IMR-90 (cell line): ENCODE measurements at regions not wholly inside any gene's neighbourhood (a gene's known extent, or its start where the extent isn't known, plus 50 kb on each side); places are given as distances from the start of the nearest gene placed in this dataset.

Experiments used
- CHD1 ChIP-seq: IDR thresholded peaks from 2 replicates; pipeline ENCODE4 v1.6.1; 2012; ENCODE audit warnings: low read depth, low read length, improper control_type of control experiment
- MXI1 ChIP-seq: IDR thresholded peaks from 2 replicates; pipeline ENCODE4 v1.6.1; 2012; ENCODE audit warnings: low read depth, mild to moderate bottlenecking, low read length, moderate library complexity, borderline replicate concordance
- POLR2A ChIP-seq: IDR thresholded peaks from 2 replicates; pipeline ENCODE4 v1.6.1; 2012; ENCODE audit warnings: mild to moderate bottlenecking, low read depth, low read length
- RAD21 ChIP-seq: IDR thresholded peaks from 2 replicates; pipeline ENCODE4 v1.6.1; 2012; ENCODE audit warnings: low read length, improper control_type of control experiment
- RCOR1 ChIP-seq: IDR thresholded peaks from 2 replicates; pipeline ENCODE4 v1.6.1; 2012; ENCODE audit warnings: mild to moderate bottlenecking, low read length, improper control_type of control experiment; ENCODE audit not compliant: insufficient replicate concordance
- RFX5 ChIP-seq: IDR thresholded peaks from 2 replicates; pipeline ENCODE4 v1.8.0; 2012; ENCODE audit warnings: low read depth, mild to moderate bottlenecking, low read length, moderate library complexity
- SMC3 ChIP-seq: fragments of 150-350 bp; IDR thresholded peaks from 2 replicates; pipeline ENCODE4 v1.6.1; 2016; ENCODE audit warnings: low read depth, mild to moderate bottlenecking, antibody characterized with exemption, low read length, moderate library complexity
- TF ChIP-seq, protein P1 (sequence below): conservative IDR thresholded peaks from 2 replicates; pipeline ENCODE4 v1.5.1; 2012; ENCODE audit warnings: mild to moderate bottlenecking, low read depth, low read length, improper control_type of control experiment
- TF ChIP-seq, protein P2 (sequence below): fragments of 150-350 bp; IDR thresholded peaks from 2 replicates; pipeline ENCODE4 v1.6.1; 2017; ENCODE audit warnings: mild to moderate bottlenecking, antibody characterized with exemption, low read length, low read depth

DNA sequence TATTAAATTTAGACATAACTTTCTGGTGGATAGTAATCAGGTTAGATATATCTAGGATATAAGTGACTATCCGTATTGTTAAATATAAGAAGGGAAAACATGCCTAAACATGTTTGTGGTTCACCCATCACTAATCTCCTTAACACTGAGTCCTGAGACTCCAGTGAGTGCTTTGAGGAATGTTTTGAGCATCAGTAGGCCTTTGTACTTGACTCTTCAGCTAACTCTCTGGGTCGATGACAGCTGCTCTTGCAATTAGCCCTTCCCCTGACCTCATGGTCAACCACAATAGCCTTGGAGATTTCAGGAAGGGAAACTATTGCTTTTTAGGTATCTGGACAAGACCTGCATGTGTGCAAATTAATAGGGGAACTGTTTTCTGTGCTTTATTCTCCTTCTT is 716.8 kb downstream of the EPHA4 start:
- no peak for TF ChIP-seq SMC3
- TF ChIP-seq, protein P1, sequence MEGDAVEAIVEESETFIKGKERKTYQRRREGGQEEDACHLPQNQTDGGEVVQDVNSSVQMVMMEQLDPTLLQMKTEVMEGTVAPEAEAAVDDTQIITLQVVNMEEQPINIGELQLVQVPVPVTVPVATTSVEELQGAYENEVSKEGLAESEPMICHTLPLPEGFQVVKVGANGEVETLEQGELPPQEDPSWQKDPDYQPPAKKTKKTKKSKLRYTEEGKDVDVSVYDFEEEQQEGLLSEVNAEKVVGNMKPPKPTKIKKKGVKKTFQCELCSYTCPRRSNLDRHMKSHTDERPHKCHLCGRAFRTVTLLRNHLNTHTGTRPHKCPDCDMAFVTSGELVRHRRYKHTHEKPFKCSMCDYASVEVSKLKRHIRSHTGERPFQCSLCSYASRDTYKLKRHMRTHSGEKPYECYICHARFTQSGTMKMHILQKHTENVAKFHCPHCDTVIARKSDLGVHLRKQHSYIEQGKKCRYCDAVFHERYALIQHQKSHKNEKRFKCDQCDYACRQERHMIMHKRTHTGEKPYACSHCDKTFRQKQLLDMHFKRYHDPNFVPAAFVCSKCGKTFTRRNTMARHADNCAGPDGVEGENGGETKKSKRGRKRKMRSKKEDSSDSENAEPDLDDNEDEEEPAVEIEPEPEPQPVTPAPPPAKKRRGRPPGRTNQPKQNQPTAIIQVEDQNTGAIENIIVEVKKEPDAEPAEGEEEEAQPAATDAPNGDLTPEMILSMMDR, result no peak
- no peak for TF ChIP-seq POLR2A
- TF ChIP-seq RAD21, result no peak
- TF ChIP-seq, protein P2, sequence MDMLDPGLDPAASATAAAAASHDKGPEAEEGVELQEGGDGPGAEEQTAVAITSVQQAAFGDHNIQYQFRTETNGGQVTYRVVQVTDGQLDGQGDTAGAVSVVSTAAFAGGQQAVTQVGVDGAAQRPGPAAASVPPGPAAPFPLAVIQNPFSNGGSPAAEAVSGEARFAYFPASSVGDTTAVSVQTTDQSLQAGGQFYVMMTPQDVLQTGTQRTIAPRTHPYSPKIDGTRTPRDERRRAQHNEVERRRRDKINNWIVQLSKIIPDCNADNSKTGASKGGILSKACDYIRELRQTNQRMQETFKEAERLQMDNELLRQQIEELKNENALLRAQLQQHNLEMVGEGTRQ, result no peak
- TF ChIP-seq CHD1, result no peak
- TF ChIP-seq RFX5, result no peak
- TF ChIP-seq MXI1, result no peak
- TF ChIP-seq RCOR1, result no peak
